Neural cell (in vitro differentiated cells): ENCODE measurements at regions not wholly inside any gene's neighbourhood (a gene's known extent, or its start where the extent isn't known, plus 50 kb on each side); places are given as distances from the start of the nearest gene placed in this dataset.
A peak's percentile ranks its signal among the peaks of the same experiment; 100 is the strongest.

Experiments
- H2AFZ ChIP-seq: fragments of 200-600, 300-800 bp; sonication (generic), shearing (Covaris generic); 2 replicates; pipeline ENCODE4 v1.6.0; 2014; ENCODE audit warnings: low read depth, mild to moderate bottlenecking, antibody characterized with exemption, low read length, moderate library complexity
- H3F3A ChIP-seq: fragments of 200-600 bp; shearing (Covaris generic); 2 replicates; pipeline ENCODE4 v1.6.1; 2016; ENCODE audit warnings: mild to moderate bottlenecking, moderate library complexity, mixed read lengths, antibody characterized with exemption, low read length; ENCODE audit not compliant: insufficient read depth, poor library complexity, severe bottlenecking
- H3K27ac ChIP-seq: fragments of 200-600, 300-800 bp; sonication (generic), shearing (Covaris generic); 2 replicates; pipeline ENCODE4 v1.5.1; 2014; ENCODE audit warnings: mild to moderate bottlenecking, low read length, moderate library complexity
- H3K27me3 ChIP-seq: fragments of 300-800, 200-600 bp; sonication (generic), shearing (Covaris generic); 2 replicates; pipeline ENCODE4 v1.6.0; 2014; ENCODE audit warnings: mild to moderate bottlenecking, low read depth, low read length, moderate library complexity; ENCODE audit not compliant: insufficient read depth
- H3K36me3 ChIP-seq: fragments of 300-800, 200-600 bp; sonication (generic), shearing (Covaris generic); 2 replicates; pipeline ENCODE4 v1.5.1; 2014; ENCODE audit warnings: mild to moderate bottlenecking, antibody characterized with exemption, low read length, moderate library complexity; ENCODE audit not compliant: insufficient read depth
- H3K4me2 ChIP-seq: fragments of 300-800, 200-600 bp; sonication (generic), shearing (Covaris generic); 2 replicates; pipeline ENCODE4 v1.6.0; 2014; ENCODE audit warnings: mild to moderate bottlenecking, low read length
- H3K4me3 ChIP-seq: fragments of 300-800, 200-600 bp; sonication (generic), shearing (Covaris generic); 2 replicates; pipeline ENCODE4 v1.5.1; 2014; ENCODE audit warnings: mild to moderate bottlenecking, low read length, moderate library complexity
- H3K79me2 ChIP-seq: fragments of 200-600 bp; shearing (Covaris generic); replicated peaks from 2 replicates; pipeline ENCODE4 v1.6.0; 2014; ENCODE audit warnings: mild to moderate bottlenecking, low read length, moderate library complexity; ENCODE audit not compliant: insufficient read depth
- H3K9ac ChIP-seq: fragments of 300-800, 200-600 bp; sonication (generic), shearing (Covaris generic); 2 replicates; pipeline ENCODE4 v1.6.1; 2016; ENCODE audit warnings: mild to moderate bottlenecking, low read length, mixed read lengths
- H3K9me2 ChIP-seq: fragments of 200-600 bp; shearing (Covaris generic); 2 replicates; pipeline ENCODE4 v1.6.1; 2016; ENCODE audit warnings: mild to moderate bottlenecking, low read length, mixed read lengths; ENCODE audit not compliant: insufficient read depth
- H3K9me3 ChIP-seq: fragments of 200-600, 300-800 bp; sonication (generic), shearing (Covaris generic); 2 replicates; pipeline ENCODE4 v1.6.1; 2016; ENCODE audit warnings: mild to moderate bottlenecking, mixed run types, low read length, moderate library complexity, mixed read lengths
- H4K20me1 ChIP-seq: fragments of 200-600 bp; shearing (Covaris generic); 2 replicates; pipeline ENCODE4 v1.6.1; 2016; ENCODE audit warnings: mild to moderate bottlenecking, mixed run types; ENCODE audit not compliant: insufficient read depth
- EP300 ChIP-seq: fragments of 450-650 bp; conservative IDR thresholded peaks from 2 replicates; pipeline ENCODE4 v1.6.1; 2014; ENCODE audit warnings: antibody characterized with exemption, mild to moderate bottlenecking, moderate library complexity; ENCODE audit not compliant: poor library complexity, severe bottlenecking
- EZH2 ChIP-seq: fragments of 200-600, 300-800 bp; shearing (Covaris generic), sonication (generic); IDR thresholded peaks from 2 replicates; pipeline ENCODE4 v1.6.1; 2014; ENCODE audit warnings: antibody characterized with exemption, low read length, borderline replicate concordance, mild to moderate bottlenecking; ENCODE audit not compliant: insufficient read depth, poor library complexity, severe bottlenecking
- MXI1 ChIP-seq: fragments of 450-650 bp; conservative IDR thresholded peaks from 2 replicates; pipeline ENCODE4 v1.6.1; 2014; ENCODE audit warnings: antibody characterized with exemption, mild to moderate bottlenecking; ENCODE audit not compliant: poor library complexity, severe bottlenecking
- POLR2AphosphoS5 ChIP-seq: IDR thresholded peaks from 2 replicates; pipeline ENCODE4 v1.6.1; 2012
- RAD21 ChIP-seq: fragments of 450-650 bp; conservative IDR thresholded peaks from 2 replicates; pipeline ENCODE4 v1.6.1; 2014; ENCODE audit warnings: antibody characterized with exemption, mild to moderate bottlenecking, moderate library complexity
- SMC3 ChIP-seq: fragments of 450-650 bp; conservative IDR thresholded peaks from 2 replicates; pipeline ENCODE4 v1.6.1; 2014; ENCODE audit warnings: antibody characterized with exemption, mild to moderate bottlenecking, moderate library complexity; ENCODE audit not compliant: poor library complexity
- TAF1 ChIP-seq: IDR thresholded peaks from 2 replicates; pipeline ENCODE4 v1.6.1; 2012; ENCODE audit warnings: low read depth
- TF ChIP-seq, protein P1 (sequence below): IDR thresholded peaks from 2 replicates; pipeline ENCODE4 v1.6.1; 2012; ENCODE audit warnings: borderline replicate concordance
- TF ChIP-seq, protein P2 (sequence below): fragments of 450-650 bp; IDR thresholded peaks from 2 replicates; pipeline ENCODE4 v1.5.1; 2014; ENCODE audit warnings: antibody characterized with exemption, mild to moderate bottlenecking, moderate library complexity; ENCODE audit not compliant: poor library complexity, severe bottlenecking

DNA sequence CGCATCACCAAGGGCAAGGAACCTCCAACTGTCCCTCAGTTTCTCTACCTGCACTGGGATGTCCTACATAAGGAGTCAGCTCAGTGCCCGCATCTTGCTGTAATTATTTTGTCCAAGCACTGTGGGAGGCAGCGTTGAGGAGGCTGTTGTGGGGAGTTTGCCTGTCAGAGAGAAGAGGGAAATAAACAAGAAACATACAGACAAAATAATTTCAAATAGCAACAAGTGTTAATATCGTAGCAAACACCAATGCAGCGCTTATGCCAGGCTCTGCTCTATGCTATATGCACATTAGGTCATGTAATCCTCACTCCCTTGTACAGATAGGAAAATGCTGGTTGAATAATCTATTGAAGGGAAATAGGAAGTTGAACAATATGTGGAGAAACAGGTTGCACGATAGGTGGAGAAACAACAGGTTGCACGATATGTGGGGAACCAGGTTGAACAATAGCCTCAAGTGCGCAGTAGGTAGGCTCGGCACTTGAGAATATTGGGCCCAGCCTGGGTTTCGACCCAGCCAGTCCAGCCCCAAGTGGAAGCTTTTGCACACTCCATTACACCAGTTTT is 91.2 kb upstream of the SIRPA start:
- H2AFZ ChIP-seq, result peak overlapping the region; percentile 42
- no peaks in the 10 kb centered on the region for H3K79me2 ChIP-seq
- H3K27me3 ChIP-seq, result no peaks in the 10 kb centered on the region
- H3K9me2 ChIP-seq, result no peaks in the 10 kb centered on the region
- no peaks in the 10 kb centered on the region for H4K20me1 ChIP-seq
- H3K4me3 ChIP-seq, result peak overlapping the region; percentile 79
- TF ChIP-seq EP300 (no peak), EZH2 (no peak), RAD21 (no peak), SMC3 (no peak), TAF1 (no peak), POLR2AphosphoS5 (no peak), MXI1 (no peak)
- TF ChIP-seq, protein P1, sequence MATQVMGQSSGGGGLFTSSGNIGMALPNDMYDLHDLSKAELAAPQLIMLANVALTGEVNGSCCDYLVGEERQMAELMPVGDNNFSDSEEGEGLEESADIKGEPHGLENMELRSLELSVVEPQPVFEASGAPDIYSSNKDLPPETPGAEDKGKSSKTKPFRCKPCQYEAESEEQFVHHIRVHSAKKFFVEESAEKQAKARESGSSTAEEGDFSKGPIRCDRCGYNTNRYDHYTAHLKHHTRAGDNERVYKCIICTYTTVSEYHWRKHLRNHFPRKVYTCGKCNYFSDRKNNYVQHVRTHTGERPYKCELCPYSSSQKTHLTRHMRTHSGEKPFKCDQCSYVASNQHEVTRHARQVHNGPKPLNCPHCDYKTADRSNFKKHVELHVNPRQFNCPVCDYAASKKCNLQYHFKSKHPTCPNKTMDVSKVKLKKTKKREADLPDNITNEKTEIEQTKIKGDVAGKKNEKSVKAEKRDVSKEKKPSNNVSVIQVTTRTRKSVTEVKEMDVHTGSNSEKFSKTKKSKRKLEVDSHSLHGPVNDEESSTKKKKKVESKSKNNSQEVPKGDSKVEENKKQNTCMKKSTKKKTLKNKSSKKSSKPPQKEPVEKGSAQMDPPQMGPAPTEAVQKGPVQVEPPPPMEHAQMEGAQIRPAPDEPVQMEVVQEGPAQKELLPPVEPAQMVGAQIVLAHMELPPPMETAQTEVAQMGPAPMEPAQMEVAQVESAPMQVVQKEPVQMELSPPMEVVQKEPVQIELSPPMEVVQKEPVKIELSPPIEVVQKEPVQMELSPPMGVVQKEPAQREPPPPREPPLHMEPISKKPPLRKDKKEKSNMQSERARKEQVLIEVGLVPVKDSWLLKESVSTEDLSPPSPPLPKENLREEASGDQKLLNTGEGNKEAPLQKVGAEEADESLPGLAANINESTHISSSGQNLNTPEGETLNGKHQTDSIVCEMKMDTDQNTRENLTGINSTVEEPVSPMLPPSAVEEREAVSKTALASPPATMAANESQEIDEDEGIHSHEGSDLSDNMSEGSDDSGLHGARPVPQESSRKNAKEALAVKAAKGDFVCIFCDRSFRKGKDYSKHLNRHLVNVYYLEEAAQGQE, result no peak
- TF ChIP-seq, protein P2, sequence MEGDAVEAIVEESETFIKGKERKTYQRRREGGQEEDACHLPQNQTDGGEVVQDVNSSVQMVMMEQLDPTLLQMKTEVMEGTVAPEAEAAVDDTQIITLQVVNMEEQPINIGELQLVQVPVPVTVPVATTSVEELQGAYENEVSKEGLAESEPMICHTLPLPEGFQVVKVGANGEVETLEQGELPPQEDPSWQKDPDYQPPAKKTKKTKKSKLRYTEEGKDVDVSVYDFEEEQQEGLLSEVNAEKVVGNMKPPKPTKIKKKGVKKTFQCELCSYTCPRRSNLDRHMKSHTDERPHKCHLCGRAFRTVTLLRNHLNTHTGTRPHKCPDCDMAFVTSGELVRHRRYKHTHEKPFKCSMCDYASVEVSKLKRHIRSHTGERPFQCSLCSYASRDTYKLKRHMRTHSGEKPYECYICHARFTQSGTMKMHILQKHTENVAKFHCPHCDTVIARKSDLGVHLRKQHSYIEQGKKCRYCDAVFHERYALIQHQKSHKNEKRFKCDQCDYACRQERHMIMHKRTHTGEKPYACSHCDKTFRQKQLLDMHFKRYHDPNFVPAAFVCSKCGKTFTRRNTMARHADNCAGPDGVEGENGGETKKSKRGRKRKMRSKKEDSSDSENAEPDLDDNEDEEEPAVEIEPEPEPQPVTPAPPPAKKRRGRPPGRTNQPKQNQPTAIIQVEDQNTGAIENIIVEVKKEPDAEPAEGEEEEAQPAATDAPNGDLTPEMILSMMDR, result no peak
- H3K4me2 ChIP-seq, result peak overlapping the region; percentile 81
- peak overlapping the region; percentile 66 for H3K27ac ChIP-seq
- H3K9ac ChIP-seq, result peak overlapping the region; percentile 78
- H3F3A ChIP-seq, result peaks cover 4% of the 10 kb centered on the region
- no peaks in the 10 kb centered on the region for H3K36me3 ChIP-seq
- no peaks in the 10 kb centered on the region for H3K9me3 ChIP-seq

DNA sequence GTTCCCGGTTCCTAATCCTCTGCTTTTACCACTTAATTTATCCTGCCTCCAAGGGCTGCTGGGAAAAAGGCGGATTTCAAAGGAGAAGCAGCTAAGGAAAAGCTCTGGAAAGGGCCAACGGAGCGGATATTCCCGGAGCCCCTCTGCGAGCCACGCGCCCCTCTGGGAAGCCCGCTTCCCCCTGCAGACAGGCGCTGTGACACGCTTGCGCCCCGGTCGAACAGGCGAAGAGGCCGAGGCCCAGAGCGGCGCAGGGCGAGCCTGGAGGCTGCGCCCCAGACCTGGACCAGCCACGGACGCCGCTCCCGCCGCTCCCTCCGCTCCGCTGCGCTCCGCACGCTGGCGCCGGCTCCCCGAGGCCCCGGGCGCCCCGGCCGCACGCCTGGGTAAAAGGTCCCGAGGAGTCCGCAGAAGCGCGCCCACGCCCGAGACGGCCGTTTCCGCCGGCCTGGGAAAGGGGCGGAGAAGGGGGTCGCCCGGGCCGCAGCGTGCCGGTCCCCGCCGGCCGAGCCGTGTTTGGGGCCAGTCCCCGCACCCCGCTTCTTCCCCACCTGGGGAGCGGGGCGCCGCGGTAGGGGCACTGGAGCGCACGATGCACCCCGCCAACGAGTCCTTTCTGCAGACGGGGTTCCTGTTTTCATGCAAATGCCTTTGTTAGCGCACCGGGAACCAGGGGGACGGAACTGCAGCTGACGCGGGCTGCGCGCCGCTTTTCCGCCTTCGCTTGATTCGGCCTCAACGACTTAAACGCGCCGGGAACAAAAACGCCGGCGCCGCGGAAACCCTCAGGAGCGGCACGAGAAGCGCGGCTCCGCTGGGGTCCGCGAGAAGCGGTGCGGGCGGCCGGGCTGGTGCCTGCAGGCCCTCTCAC is 91.9 kb upstream of the SIRPA start:
- Histone ChIP-seq H3K27ac (peak overlapping the region; percentile 66), H3K4me2 (peak overlapping the region; percentile 81), H3K9ac (peak overlapping the region; percentile 78), H3K9me2 (no peaks in the 10 kb centered on the region), H2AFZ (peak overlapping the region; percentile 47), H3K27me3 (no peaks in the 10 kb centered on the region), H4K20me1 (no peaks in the 10 kb centered on the region), H3K9me3 (no peaks in the 10 kb centered on the region), H3K36me3 (no peaks in the 10 kb centered on the region), H3F3A (peaks cover 4% of the 10 kb centered on the region), H3K4me3 (peak overlapping the region; percentile 79), H3K79me2 (no peaks in the 10 kb centered on the region)
- no peak for TF ChIP-seq EZH2
- TF ChIP-seq, protein P1, result peak; percentile 33
- peak; percentile 31 for TF ChIP-seq RAD21
- TF ChIP-seq, protein P2, result no peak
- peak; percentile 36 for TF ChIP-seq TAF1
- peak; percentile 71 for TF ChIP-seq MXI1
- TF ChIP-seq SMC3, result peak; percentile 41
- peak; percentile 76 for TF ChIP-seq POLR2AphosphoS5
